DMS114 treated with DMSO at 0.1 percent for 48 hours (cell line): ENCODE measurements at regions not wholly inside any gene's neighbourhood (a gene's known extent, or its start where the extent isn't known, plus 50 kb on each side); places are given as distances from the start of the nearest gene placed in this dataset.

ENCODE experiments used
- DNase-seq: peaks from one replicate; lab custom pipeline; 2025; ENCODE audit not compliant: unreplicated experiment; lab: John Stamatoyannopoulos, UW

GRCh38 chr6:91442342-91442741 lies 855.5 kb upstream of the MAP3K7 start:
- DNase-seq: no peak

- no peak for DNase-seq
Observed at GRCh38 chr6:91438570-91438969, 851.7 kb upstream of the MAP3K7 start.

GRCh38 chr6:91437315-91437729 lies 850.5 kb upstream of the MAP3K7 start:
- no peak for DNase-seq

- no peak for DNase-seq
Observed at GRCh38 chr6:91436448-91436847, 849.6 kb upstream of the MAP3K7 start.

- no peak for DNase-seq
Observed at GRCh38 chr6:91435630-91436029, 848.8 kb upstream of the MAP3K7 start.

GRCh38 chr6:91434576-91434975 lies 847.7 kb upstream of the MAP3K7 start:
- no peak for DNase-seq

GRCh38 chr6:91433660-91434534 lies 847.0 kb upstream of the MAP3K7 start:
- DNase-seq: no peak

GRCh38 chr6:91428953-91429560 lies 842.2 kb upstream of the MAP3K7 start:
- no peak for DNase-seq

- DNase-seq: no peak
Observed at GRCh38 chr6:91428296-91428695, 841.4 kb upstream of the MAP3K7 start.

GRCh38 chr6:91420243-91420642 lies 833.4 kb upstream of the MAP3K7 start:
- DNase-seq: no peak

- DNase-seq: no peak
Observed at GRCh38 chr6:91415031-91415605, 828.2 kb upstream of the MAP3K7 start.

- DNase-seq: no peak
Observed at GRCh38 chr6:91412532-91412931, 825.7 kb upstream of the MAP3K7 start.

GRCh38 chr6:91407706-91408105 lies 820.8 kb upstream of the MAP3K7 start:
- no peak for DNase-seq

GRCh38 chr6:91392951-91393350 lies 806.1 kb upstream of the MAP3K7 start:
- DNase-seq: no peak

- DNase-seq: no peak
Observed at GRCh38 chr6:91387290-91388059, 800.6 kb upstream of the MAP3K7 start.

- DNase-seq: no peak
Observed at GRCh38 chr6:91386204-91386603, 799.3 kb upstream of the MAP3K7 start.

- DNase-seq: no peak
Observed at GRCh38 chr6:91383207-91383606, 796.3 kb upstream of the MAP3K7 start.

- no peak for DNase-seq
Observed at GRCh38 chr6:91376686-91377085, 789.8 kb upstream of the MAP3K7 start.

- DNase-seq: no peak
Observed at GRCh38 chr6:91366781-91367180, 779.9 kb upstream of the MAP3K7 start.

- no peak for DNase-seq
Observed at GRCh38 chr6:91358986-91359385, 772.1 kb upstream of the MAP3K7 start.

GRCh38 chr6:91352878-91353277 lies 766.0 kb upstream of the MAP3K7 start:
- no peak for DNase-seq
